Gastroesophageal sphincter (tissue), 3 donors: ENCODE measurements at regions not wholly inside any gene's neighbourhood (a gene's known extent, or its start where the extent isn't known, plus 50 kb on each side); places are given as distances from the start of the nearest gene placed in this dataset.

Experiments used
- CTCF ChIP-seq, 4 experiments: fragments of 200-600 bp in 2 of 4; fragments of 450-650 bp in 2 of 4; sonication (generic) in 1 of 4; IDR thresholded peaks; one replicate each; pipeline ENCODE4 v1.5.1; 2017 to 2019; ENCODE audit warnings: antibody characterized with exemption in 4 of 4, mild to moderate bottlenecking in 2 of 4, moderate library complexity in 2 of 4
- EP300 ChIP-seq: sonication (generic); formaldehyde crosslinking; IDR thresholded peaks from one replicate; pipeline ENCODE4 v1.6.1; 2017; ENCODE audit warnings: antibody characterized with exemption, mild to moderate bottlenecking
- POLR2AphosphoS5 ChIP-seq: sonication (generic); formaldehyde crosslinking; IDR thresholded peaks from one replicate; pipeline ENCODE4 v1.6.1; 2017; ENCODE audit warnings: antibody characterized with exemption

DNA sequence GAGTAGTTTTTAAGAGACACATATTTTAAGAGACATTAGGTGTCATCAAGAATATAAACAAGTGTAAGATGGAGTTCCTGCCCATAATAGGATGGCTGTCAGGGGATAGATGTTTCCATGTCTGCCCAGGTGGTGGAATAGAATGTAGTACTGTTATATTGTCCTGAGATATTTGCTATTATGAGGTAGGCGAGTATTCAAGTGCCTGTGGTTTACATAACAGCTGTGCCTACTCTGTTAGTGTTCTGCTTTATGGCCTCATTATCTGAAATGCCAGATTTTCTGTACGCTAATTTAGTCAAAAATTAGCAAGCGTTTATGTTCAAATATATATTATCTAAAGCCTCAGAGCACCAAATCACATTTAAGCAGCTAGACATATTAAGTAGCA, 360.2 kb upstream of the ROPN1 start:
- TF ChIP-seq CTCF (IDR thresholded peaks at IDR 0.05) (no peak), EP300 (no peak), POLR2AphosphoS5 (no peak)
